A673 (cell line): ENCODE measurements at regions not wholly inside any gene's neighbourhood (a gene's known extent, or its start where the extent isn't known, plus 50 kb on each side); places are given as distances from the start of the nearest gene placed in this dataset.

Source experiments
- CTCF ChIP-seq: fragments of 300-800, 200-600 bp; sonication (generic); conservative IDR thresholded peaks from 2 replicates; pipeline ENCODE4 v1.5.1; 2017; ENCODE audit warnings: low read depth, mild to moderate bottlenecking, antibody characterized with exemption, low read length, moderate library complexity, mixed read lengths
- EZH2 ChIP-seq: fragments of 200-600 bp; sonication (generic); IDR thresholded peaks from 2 replicates; pipeline ENCODE4 v1.6.1; 2017; ENCODE audit warnings: borderline replicate concordance, low read depth, mild to moderate bottlenecking, mixed read lengths, antibody characterized with exemption, low read length; ENCODE audit not compliant: poor library complexity, severe bottlenecking

GRCh38 chr5:18797222-18797621, 1163.0 kb downstream of the TAF11L14 start:
- no peak for TF ChIP-seq CTCF
- no peak for TF ChIP-seq EZH2
